GM18861 (cell line): ENCODE measurements at regions not wholly inside any gene's neighbourhood (a gene's known extent, or its start where the extent isn't known, plus 50 kb on each side); places are given as distances from the start of the nearest gene placed in this dataset.

Experiments
- ATAC-seq: cut with Tn5 transposase; IDR thresholded peaks from one replicate; pipeline ENCODE4 v1.9.1; 2021; ENCODE audit not compliant: unreplicated experiment

- ATAC-seq, result no peak
Measured at GRCh38 chr7:49344556-49344955, 420.2 kb downstream of the CDC14C start.

- no peak for ATAC-seq
Measured at GRCh38 chr7:49346195-49346899, 422.0 kb downstream of the CDC14C start.

GRCh38 chr7:49367072-49367471 lies 406.4 kb upstream of the VWC2 start:
- no peak for ATAC-seq

- no peak for ATAC-seq
Measured at GRCh38 chr7:49371771-49372170, 401.7 kb upstream of the VWC2 start.

- no peak for ATAC-seq
Measured at GRCh38 chr7:49376817-49377375, 396.5 kb upstream of the VWC2 start.

GRCh38 chr7:49386792-49387191 lies 386.6 kb upstream of the VWC2 start:
- no peak for ATAC-seq

GRCh38 chr7:49389871-49390479 lies 383.5 kb upstream of the VWC2 start:
- ATAC-seq, result no peak

- ATAC-seq, result no peak
Measured at GRCh38 chr7:49396229-49396628, 377.2 kb upstream of the VWC2 start.

GRCh38 chr7:49397750-49398149 lies 375.7 kb upstream of the VWC2 start:
- no peak for ATAC-seq

- ATAC-seq, result no peak
Measured at GRCh38 chr7:49398236-49398635, 375.2 kb upstream of the VWC2 start.

GRCh38 chr7:49398746-49399145 lies 374.7 kb upstream of the VWC2 start:
- ATAC-seq, result no peak

- ATAC-seq, result no peak
Measured at GRCh38 chr7:49400891-49401550, 372.4 kb upstream of the VWC2 start.

GRCh38 chr7:49403844-49404243 lies 369.6 kb upstream of the VWC2 start:
- ATAC-seq, result no peak

GRCh38 chr7:49407205-49407604 lies 366.2 kb upstream of the VWC2 start:
- ATAC-seq, result no peak

GRCh38 chr7:49417034-49417433 lies 356.4 kb upstream of the VWC2 start:
- ATAC-seq, result no peak

- ATAC-seq, result no peak
Measured at GRCh38 chr7:49418963-49419362, 354.5 kb upstream of the VWC2 start.

- no peak for ATAC-seq
Measured at GRCh38 chr7:49422564-49422963, 350.9 kb upstream of the VWC2 start.

GRCh38 chr7:49424109-49424508 lies 349.3 kb upstream of the VWC2 start:
- no peak for ATAC-seq

- no peak for ATAC-seq
Measured at GRCh38 chr7:49425277-49425818, 348.1 kb upstream of the VWC2 start.

GRCh38 chr7:49432254-49432653 lies 341.2 kb upstream of the VWC2 start:
- ATAC-seq, result no peak

GRCh38 chr7:49433794-49434193 lies 339.6 kb upstream of the VWC2 start:
- no peak for ATAC-seq

- no peak for ATAC-seq
Measured at GRCh38 chr7:49434846-49435245, 338.6 kb upstream of the VWC2 start.
